AG04450 (cell line): ENCODE measurements at regions not wholly inside any gene's neighbourhood (a gene's known extent, or its start where the extent isn't known, plus 50 kb on each side); places are given as distances from the start of the nearest gene placed in this dataset.

Experiments used
- CTCF ChIA-PET: fragments of 300-600, 350-600 bp; formaldehyde crosslinking; extraction: SDS; loops from one replicate; lab custom pipeline; 2022; ENCODE audit warnings: antibody characterized with exemption, inconsistent platforms; lab: Charles Lee
- POLR2A ChIA-PET: fragments of 350-600 bp; formaldehyde crosslinking; extraction: SDS; loops from one replicate; lab custom pipeline; 2021; ENCODE audit warnings: antibody characterized with exemption, inconsistent platforms; lab: Yijun Ruan, JAX
- DNase-seq: peaks from one replicate; pipeline ENCODE4 v3.0.0-alpha.2; 2011; ENCODE audit warnings: low read depth, low spot score
- H3K27ac ChIP-seq: one replicate; pipeline ENCODE4 v1.5.1; 2012; ENCODE audit warnings: low read depth, low read length, control low read depth
- H3K27me3 ChIP-seq: one replicate; pipeline ENCODE4 v1.6.0; 2012; ENCODE audit warnings: low read length; ENCODE audit not compliant: control insufficient read depth, insufficient read depth
- H3K4me3 ChIP-seq: 2 replicates; pipeline ENCODE4 v1.5.1; 2011; ENCODE audit warnings: mild to moderate bottlenecking, low read depth, low read length, control low read depth
- H3K9me3 ChIP-seq: 2 replicates; pipeline ENCODE4 v1.5.1; 2012; ENCODE audit warnings: low read length; ENCODE audit not compliant: control insufficient read depth, insufficient read depth
- TF ChIP-seq, protein P1 (sequence below): IDR thresholded peaks from 2 replicates; pipeline ENCODE4 v1.5.1; 2011; ENCODE audit warnings: low read depth, low read length, control low read depth, inconsistent platforms

DNA sequence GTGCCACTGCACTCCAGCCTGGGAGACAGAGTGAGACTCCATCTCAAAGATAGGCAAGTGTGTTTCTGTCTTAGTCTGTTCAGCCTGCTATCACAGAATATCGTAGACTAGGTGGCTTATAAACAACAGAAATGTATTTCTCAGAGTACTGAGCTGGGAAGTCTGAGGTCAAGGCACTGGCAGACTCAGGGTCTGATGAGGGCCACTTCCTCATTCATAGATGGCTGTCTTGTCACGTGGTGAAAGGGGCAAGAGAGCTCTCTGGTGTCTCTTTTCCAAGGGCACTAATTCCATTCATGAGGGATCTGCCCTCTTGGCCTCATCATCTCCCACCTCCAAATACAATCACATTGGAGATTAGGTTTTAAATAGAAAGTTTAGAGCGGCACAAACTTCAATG, 95.6 kb upstream of the PHACTR3 start:
- no peak for DNase-seq
- no peak overlapping the region for H3K4me3 ChIP-seq
- no peaks in the 10 kb centered on the region for H3K9me3 ChIP-seq
- no peak overlapping the region for H3K27ac ChIP-seq
- CTCF ChIA-PET: interaction anchor here (1.7 to 2.0 kb wide), 2 partner anchors 11 to 13 kb away, joined by 6 to 12 read pairs; no protein-coding TSS in a partner anchor
- no peaks in the 10 kb centered on the region for H3K27me3 ChIP-seq
- POLR2A ChIA-PET: no interaction called here
- TF ChIP-seq, protein P1, sequence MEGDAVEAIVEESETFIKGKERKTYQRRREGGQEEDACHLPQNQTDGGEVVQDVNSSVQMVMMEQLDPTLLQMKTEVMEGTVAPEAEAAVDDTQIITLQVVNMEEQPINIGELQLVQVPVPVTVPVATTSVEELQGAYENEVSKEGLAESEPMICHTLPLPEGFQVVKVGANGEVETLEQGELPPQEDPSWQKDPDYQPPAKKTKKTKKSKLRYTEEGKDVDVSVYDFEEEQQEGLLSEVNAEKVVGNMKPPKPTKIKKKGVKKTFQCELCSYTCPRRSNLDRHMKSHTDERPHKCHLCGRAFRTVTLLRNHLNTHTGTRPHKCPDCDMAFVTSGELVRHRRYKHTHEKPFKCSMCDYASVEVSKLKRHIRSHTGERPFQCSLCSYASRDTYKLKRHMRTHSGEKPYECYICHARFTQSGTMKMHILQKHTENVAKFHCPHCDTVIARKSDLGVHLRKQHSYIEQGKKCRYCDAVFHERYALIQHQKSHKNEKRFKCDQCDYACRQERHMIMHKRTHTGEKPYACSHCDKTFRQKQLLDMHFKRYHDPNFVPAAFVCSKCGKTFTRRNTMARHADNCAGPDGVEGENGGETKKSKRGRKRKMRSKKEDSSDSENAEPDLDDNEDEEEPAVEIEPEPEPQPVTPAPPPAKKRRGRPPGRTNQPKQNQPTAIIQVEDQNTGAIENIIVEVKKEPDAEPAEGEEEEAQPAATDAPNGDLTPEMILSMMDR: no peak

DNA sequence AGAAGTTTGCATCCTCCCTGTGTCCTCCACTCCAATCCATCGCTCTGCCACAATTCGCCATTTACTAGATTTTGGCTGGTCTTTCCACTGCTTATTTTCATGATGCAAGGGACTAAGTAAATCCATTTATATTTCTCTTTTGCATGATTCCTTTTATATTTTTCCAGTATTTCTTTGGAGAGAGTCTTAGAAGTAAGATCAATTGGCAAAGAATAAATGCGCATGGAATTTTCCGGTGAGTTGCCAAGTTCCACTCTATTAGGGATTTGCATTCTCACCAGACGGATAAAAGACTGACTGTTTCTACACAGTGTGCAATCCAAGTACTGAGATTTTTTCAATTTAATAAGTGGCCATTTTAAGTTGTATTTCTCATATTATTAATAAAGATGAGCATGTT, 91.7 kb upstream of the PHACTR3 start:
- Histone ChIP-seq H3K4me3 (no peak overlapping the region), H3K9me3 (no peaks in the 10 kb centered on the region; the same call in 1 of the 2 replicates), H3K27me3 (no peaks in the 10 kb centered on the region), H3K27ac (no peak overlapping the region)
- ChIA-PET POLR2A (no interaction called here), CTCF (interaction anchor here (4.4 kb wide), 1 partner anchor 17 kb away, joined by 23 read pairs; no protein-coding TSS in a partner anchor)
- TF ChIP-seq, protein P1: no peak
- DNase-seq: no peak

DNA sequence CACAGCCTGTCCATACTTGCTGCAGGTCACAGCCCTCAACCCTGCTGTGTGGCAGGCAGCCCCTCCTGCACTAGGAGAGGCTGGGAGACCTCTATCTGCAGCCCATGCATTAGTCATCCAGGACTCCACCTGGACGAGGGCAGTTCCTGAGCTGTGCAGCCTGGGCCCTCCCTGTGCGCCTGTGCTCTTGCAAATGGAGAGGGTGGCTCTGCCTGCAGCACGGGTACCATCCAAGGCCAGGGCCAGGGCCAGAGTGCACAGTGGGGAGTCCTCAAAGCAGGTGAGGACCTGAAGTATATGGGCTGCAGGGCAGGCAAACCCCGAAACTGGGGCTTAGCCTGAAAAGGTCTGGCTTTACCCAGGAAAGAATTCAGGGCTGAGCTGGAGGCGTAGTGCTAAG, 89.8 kb upstream of the PHACTR3 start:
- POLR2A ChIA-PET: no interaction called here
- CTCF ChIA-PET: interaction anchor here (1.3 to 4.4 kb wide), 3 partner anchors 12 to 644 kb away, joined by 3 to 35 read pairs (median 23); no protein-coding TSS in a partner anchor
- DNase-seq: no peak
- TF ChIP-seq, protein P1: no peak
- Histone ChIP-seq H3K4me3 (no peak overlapping the region), H3K27ac (no peak overlapping the region), H3K27me3 (no peaks in the 10 kb centered on the region), H3K9me3 (no peaks in the 10 kb centered on the region; the same call in 1 of the 2 replicates)

DNA sequence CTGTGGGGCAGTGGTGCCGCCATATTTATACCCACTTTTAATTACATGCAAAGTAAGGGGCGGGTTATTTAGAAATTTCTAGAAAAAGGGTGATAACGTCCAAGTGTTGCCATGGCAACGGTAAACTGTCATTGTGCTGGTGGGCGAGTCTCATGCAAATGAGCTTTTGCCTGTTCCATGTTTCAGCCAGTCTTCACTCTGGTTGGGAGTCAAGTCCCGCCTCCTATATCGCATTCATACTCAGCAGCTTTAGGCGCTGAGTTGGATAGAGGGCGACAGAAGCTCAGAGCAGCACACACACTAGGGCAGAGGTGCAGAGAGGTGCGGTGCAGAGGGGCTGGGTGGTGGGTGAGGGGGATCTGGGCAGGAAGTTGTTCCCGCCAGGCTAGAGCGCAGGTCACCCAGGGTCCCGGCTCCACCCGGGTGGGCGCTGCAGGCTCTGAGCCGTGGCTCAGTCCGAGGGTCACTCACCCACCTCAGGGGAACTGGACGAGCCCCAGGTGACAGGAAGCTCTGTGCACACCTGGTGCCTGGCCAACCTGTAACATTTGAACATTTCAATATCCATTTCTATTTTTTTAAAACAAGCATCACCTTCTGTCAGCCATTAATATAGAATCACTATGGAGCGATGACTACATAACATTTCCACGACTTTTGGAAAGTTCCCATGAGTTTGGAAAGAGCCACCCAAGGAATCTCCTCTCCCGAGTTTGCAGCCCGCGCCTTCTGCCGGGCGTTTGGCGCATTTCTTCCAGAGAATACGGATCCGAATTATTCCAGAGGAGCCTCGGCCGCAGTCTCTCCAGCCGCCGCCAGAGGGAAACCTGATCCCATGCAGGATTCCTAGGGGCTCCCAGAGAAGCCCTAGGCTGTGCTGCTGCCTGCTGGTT, 89.1 kb upstream of the PHACTR3 start:
- Histone ChIP-seq H3K27me3 (no peaks in the 10 kb centered on the region), H3K4me3 (no peak overlapping the region), H3K9me3 (no peaks in the 10 kb centered on the region; the same call in 1 of the 2 replicates), H3K27ac (no peak overlapping the region)
- ChIA-PET POLR2A (no interaction called here), CTCF (interaction anchor here (0.7 to 4.4 kb wide), 4 partner anchors 12 to 792 kb away, joined by 3 to 35 read pairs (median 13); no protein-coding TSS in a partner anchor)
- DNase-seq: no peak
- TF ChIP-seq, protein P1: peak; percentile 82

DNA sequence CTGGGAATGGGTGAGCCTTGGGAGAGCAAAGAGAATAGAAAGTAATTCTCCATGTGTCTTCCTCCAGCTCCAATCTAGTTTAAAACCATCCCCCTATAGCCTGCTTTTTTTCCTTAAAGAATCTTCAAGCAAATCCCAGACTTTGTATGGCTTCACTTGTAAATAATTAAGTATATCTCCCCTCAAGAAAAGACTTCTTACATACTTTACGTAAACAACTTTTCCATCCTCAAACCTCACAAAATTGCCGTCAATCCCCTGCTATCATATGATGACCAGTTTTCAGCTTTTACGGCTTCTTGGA, 88.5 kb upstream of the PHACTR3 start:
- no peak for DNase-seq
- ChIA-PET CTCF (interaction anchor here (0.7 to 4.4 kb wide), 4 partner anchors 11 to 793 kb away, joined by 3 to 35 read pairs (median 13); no protein-coding TSS in a partner anchor), POLR2A (no interaction called here)
- Histone ChIP-seq H3K4me3 (no peak overlapping the region), H3K9me3 (no peaks in the 10 kb centered on the region; the same call in 1 of the 2 replicates), H3K27ac (no peak overlapping the region), H3K27me3 (no peaks in the 10 kb centered on the region)
- TF ChIP-seq, protein P1: no peak
